T-helper 17 cell (primary cell): ENCODE measurements at regions not wholly inside any gene's neighbourhood (a gene's known extent, or its start where the extent isn't known, plus 50 kb on each side); places are given as distances from the start of the nearest gene placed in this dataset.
"Not testable (repeated sequence)": the region's sequence is repeated elsewhere in the genome, so short reads cannot be mapped to it uniquely, and the experiment has no call there.

Experiments used
- ATAC-seq: fragments of 150-1000 bp; cut with Tn5 transposase; 2 replicates; pipeline ENCODE4 v1.10.0; 2021; ENCODE audit warnings: mild to moderate bottlenecking, moderate library complexity
- DNase-seq, 3 donors: peaks; one replicate each; pipeline versions ENCODE4 v3.0.0 to v3.0.0-alpha.2; 2020 to 2021
- H3K9me3 ChIP-seq: one replicate; pipeline ENCODE4 v1.7.0; 2013; ENCODE audit warnings: low read length, mild to moderate bottlenecking; ENCODE audit not compliant: control insufficient read depth, poor library complexity, severe bottlenecking
- H3K27ac Mint-ChIP-seq: one replicate; pipeline ENCODE4 v1.8.0; 2022; ENCODE audit warnings: mild to moderate bottlenecking, moderate library complexity, mixed read lengths
- H3K27me3 Mint-ChIP-seq: one replicate; pipeline ENCODE4 v1.8.0; 2022; ENCODE audit warnings: mixed read lengths
- H3K36me3 Mint-ChIP-seq: one replicate; pipeline ENCODE4 v1.8.0; 2022; ENCODE audit warnings: low read depth, mixed read lengths
- H3K4me1 Mint-ChIP-seq: one replicate; pipeline ENCODE4 v1.8.0; 2022; ENCODE audit warnings: mild to moderate bottlenecking, mixed read lengths
- H3K4me3 Mint-ChIP-seq: one replicate; pipeline ENCODE4 v1.8.0; 2022; ENCODE audit warnings: mild to moderate bottlenecking, moderate library complexity, mixed read lengths

GRCh38 chr17:55930291-55930809, 179.5 kb downstream of the PCTP start:
- ATAC-seq (no peak), DNase-seq (no peak)
- Mint-ChIP-seq H3K36me3 (no peaks in the 10 kb centered on the region), H3K4me3 (no peak overlapping the region), H3K27ac (no peak overlapping the region), H3K27me3 (peaks cover 8% of the 10 kb centered on the region), H3K4me1 (no peaks in the 10 kb centered on the region)
- H3K9me3 ChIP-seq, result peaks cover 2% of the 10 kb centered on the region

GRCh38 chr17:55931446-55931845, 180.6 kb downstream of the PCTP start:
- H3K4me3 Mint-ChIP-seq, result no peak overlapping the region
- no peak for ATAC-seq
- DNase-seq, result no peak
- H3K27me3 Mint-ChIP-seq, result peaks cover 8% of the 10 kb centered on the region
- no peak overlapping the region for H3K27ac Mint-ChIP-seq
- no peaks in the 10 kb centered on the region for H3K4me1 Mint-ChIP-seq
- no peaks in the 10 kb centered on the region for H3K36me3 Mint-ChIP-seq
- no peaks in the 10 kb centered on the region for H3K9me3 ChIP-seq

- ATAC-seq, result no peak
These were observed 182.1 kb downstream of the PCTP start for GRCh38 chr17:55932973-55933372.

GRCh38 chr17:55939181-55939810, 188.4 kb downstream of the PCTP start:
- not testable (repeated sequence) for H3K27me3 Mint-ChIP-seq, DNase-seq, H3K4me3 Mint-ChIP-seq, H3K4me1 Mint-ChIP-seq, H3K27ac Mint-ChIP-seq, H3K9me3 ChIP-seq, ATAC-seq, H3K36me3 Mint-ChIP-seq

More at GRCh38 chr17:55932973-55933372, 182.1 kb downstream of the PCTP start:
- peaks cover 8% of the 10 kb centered on the region for H3K27me3 Mint-ChIP-seq
- no peak overlapping the region for H3K4me3 Mint-ChIP-seq
- no peaks in the 10 kb centered on the region for H3K9me3 ChIP-seq
- H3K36me3 Mint-ChIP-seq, result no peaks in the 10 kb centered on the region
- H3K27ac Mint-ChIP-seq, result no peak overlapping the region
- H3K4me1 Mint-ChIP-seq, result no peaks in the 10 kb centered on the region
- no peak for DNase-seq

GRCh38 chr17:55959756-55960155, 193.5 kb upstream of the ANKFN1 start:
- DNase-seq, result no peak
- Mint-ChIP-seq H3K36me3 (no peaks in the 10 kb centered on the region), H3K27me3 (peaks cover 21% of the 10 kb centered on the region), H3K4me1 (no peaks in the 10 kb centered on the region), H3K27ac (no peak overlapping the region), H3K4me3 (no peak overlapping the region)
- H3K9me3 ChIP-seq, result no peaks in the 10 kb centered on the region
- ATAC-seq, result no peak

GRCh38 chr17:55961386-55961785, 191.9 kb upstream of the ANKFN1 start:
- H3K27ac Mint-ChIP-seq, result no peak overlapping the region
- H3K4me1 Mint-ChIP-seq, result no peaks in the 10 kb centered on the region
- ATAC-seq (no peak), DNase-seq (no peak)
- H3K4me3 Mint-ChIP-seq, result peak overlapping the region; percentile 49
- H3K27me3 Mint-ChIP-seq, result peaks cover 24% of the 10 kb centered on the region
- H3K36me3 Mint-ChIP-seq, result no peaks in the 10 kb centered on the region
- H3K9me3 ChIP-seq, result no peaks in the 10 kb centered on the region

GRCh38 chr17:55962951-55963401, 190.3 kb upstream of the ANKFN1 start:
- no peak overlapping the region for H3K4me3 Mint-ChIP-seq
- no peak for ATAC-seq
- DNase-seq, result no peak
- H3K9me3 ChIP-seq, result no peaks in the 10 kb centered on the region
- H3K4me1 Mint-ChIP-seq, result no peaks in the 10 kb centered on the region
- no peak overlapping the region for H3K27ac Mint-ChIP-seq
- H3K36me3 Mint-ChIP-seq, result no peaks in the 10 kb centered on the region
- peaks cover 28% of the 10 kb centered on the region for H3K27me3 Mint-ChIP-seq

GRCh38 chr17:55964191-55964590, 189.1 kb upstream of the ANKFN1 start:
- H3K9me3 ChIP-seq, result no peaks in the 10 kb centered on the region
- no peaks in the 10 kb centered on the region for H3K4me1 Mint-ChIP-seq
- no peak for ATAC-seq

GRCh38 chr17:55965051-55965450, 188.2 kb upstream of the ANKFN1 start:
- Mint-ChIP-seq H3K27me3 (peaks cover 17% of the 10 kb centered on the region), H3K27ac (no peak overlapping the region), H3K36me3 (no peaks in the 10 kb centered on the region), H3K4me3 (no peak overlapping the region), H3K4me1 (no peaks in the 10 kb centered on the region)
- ATAC-seq, result no peak
- no peak for DNase-seq
- no peaks in the 10 kb centered on the region for H3K9me3 ChIP-seq

More at GRCh38 chr17:55964191-55964590, 189.1 kb upstream of the ANKFN1 start:
- peaks cover 20% of the 10 kb centered on the region for H3K27me3 Mint-ChIP-seq
- no peaks in the 10 kb centered on the region for H3K36me3 Mint-ChIP-seq
- no peak for DNase-seq
- H3K27ac Mint-ChIP-seq, result no peak overlapping the region
- H3K4me3 Mint-ChIP-seq, result no peak overlapping the region

GRCh38 chr17:55969562-55970324, 183.5 kb upstream of the ANKFN1 start:
- Mint-ChIP-seq H3K27me3 (peaks cover 7% of the 10 kb centered on the region), H3K36me3 (no peaks in the 10 kb centered on the region), H3K4me3 (no peak overlapping the region), H3K27ac (no peak overlapping the region), H3K4me1 (no peaks in the 10 kb centered on the region)
- DNase-seq (no peak), ATAC-seq (no peak)
- H3K9me3 ChIP-seq, result no peaks in the 10 kb centered on the region

- H3K9me3 ChIP-seq, result no peaks in the 10 kb centered on the region
- Mint-ChIP-seq H3K27me3 (peaks cover 4% of the 10 kb centered on the region), H3K27ac (no peak overlapping the region), H3K4me1 (no peaks in the 10 kb centered on the region), H3K36me3 (no peaks in the 10 kb centered on the region), H3K4me3 (no peak overlapping the region)
- no peak for ATAC-seq
- no peak for DNase-seq
These were observed 174.7 kb upstream of the ANKFN1 start for GRCh38 chr17:55978578-55978977.

- no peak for DNase-seq
- no peaks in the 10 kb centered on the region for H3K4me1 Mint-ChIP-seq
- ATAC-seq, result no peak
- H3K27ac Mint-ChIP-seq, result no peak overlapping the region
- no peaks in the 10 kb centered on the region for H3K9me3 ChIP-seq
- peaks cover 4% of the 10 kb centered on the region for H3K27me3 Mint-ChIP-seq
- no peaks in the 10 kb centered on the region for H3K36me3 Mint-ChIP-seq
- no peak overlapping the region for H3K4me3 Mint-ChIP-seq
These were observed 170.2 kb upstream of the ANKFN1 start for GRCh38 chr17:55983096-55983495.

GRCh38 chr17:55986817-55987216, 166.5 kb upstream of the ANKFN1 start:
- no peak for ATAC-seq
- H3K36me3 Mint-ChIP-seq, result no peaks in the 10 kb centered on the region
- DNase-seq, result no peak
- no peak overlapping the region for H3K4me3 Mint-ChIP-seq
- H3K4me1 Mint-ChIP-seq, result no peaks in the 10 kb centered on the region
- no peak overlapping the region for H3K27ac Mint-ChIP-seq
- H3K9me3 ChIP-seq, result no peaks in the 10 kb centered on the region
- peaks cover under 1% of the 10 kb centered on the region for H3K27me3 Mint-ChIP-seq
